GM10248 (cell line): ENCODE measurements at regions not wholly inside any gene's neighbourhood (a gene's known extent, or its start where the extent isn't known, plus 50 kb on each side); places are given as distances from the start of the nearest gene placed in this dataset.

Experiments used
- CTCF ChIA-PET: fragments of 300-600 bp; sonication (Branson Sonifier 250); formaldehyde crosslinking; extraction: SDS; loops from one replicate; lab custom pipeline; 2021; ENCODE audit warnings: antibody characterized with exemption; lab: Yijun Ruan, JAX
- POLR2A ChIA-PET: fragments of 350-650 bp; sonication (Branson Sonifier 250); formaldehyde crosslinking; extraction: SDS; loops from one replicate; lab custom pipeline; 2020; ENCODE audit warnings: antibody characterized with exemption; lab: Yijun Ruan, JAX
- DNase-seq: peaks from one replicate; pipeline ENCODE4 v3.0.0; 2012; ENCODE audit errors: extremely low spot score
- TF ChIP-seq, protein P1 (sequence below): IDR thresholded peaks from 2 replicates; pipeline ENCODE4 v1.5.1; 2012; ENCODE audit warnings: mild to moderate bottlenecking, low read depth; ENCODE audit errors: extremely low read depth, missing control alignments, control extremely low read depth

DNA sequence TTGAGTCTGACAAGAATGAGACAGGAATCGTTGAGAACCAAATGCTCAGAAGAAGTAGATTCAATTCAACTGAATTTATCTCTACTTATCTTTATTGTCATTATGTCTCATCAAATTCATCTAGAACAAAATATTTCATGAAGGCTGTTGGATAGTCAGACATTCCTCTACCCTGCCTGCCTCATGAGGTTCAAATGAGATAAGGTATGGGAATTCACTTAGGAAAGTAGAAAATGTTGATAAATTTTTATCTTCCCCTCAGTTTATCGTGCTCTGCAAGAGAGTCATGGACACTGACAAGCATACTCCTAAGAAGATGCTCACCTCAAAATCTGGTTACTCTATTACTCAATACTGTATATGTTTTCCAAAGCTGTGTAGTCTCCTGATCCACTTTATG, 149.7 kb upstream of the CDIN1 start:
- TF ChIP-seq, protein P1, sequence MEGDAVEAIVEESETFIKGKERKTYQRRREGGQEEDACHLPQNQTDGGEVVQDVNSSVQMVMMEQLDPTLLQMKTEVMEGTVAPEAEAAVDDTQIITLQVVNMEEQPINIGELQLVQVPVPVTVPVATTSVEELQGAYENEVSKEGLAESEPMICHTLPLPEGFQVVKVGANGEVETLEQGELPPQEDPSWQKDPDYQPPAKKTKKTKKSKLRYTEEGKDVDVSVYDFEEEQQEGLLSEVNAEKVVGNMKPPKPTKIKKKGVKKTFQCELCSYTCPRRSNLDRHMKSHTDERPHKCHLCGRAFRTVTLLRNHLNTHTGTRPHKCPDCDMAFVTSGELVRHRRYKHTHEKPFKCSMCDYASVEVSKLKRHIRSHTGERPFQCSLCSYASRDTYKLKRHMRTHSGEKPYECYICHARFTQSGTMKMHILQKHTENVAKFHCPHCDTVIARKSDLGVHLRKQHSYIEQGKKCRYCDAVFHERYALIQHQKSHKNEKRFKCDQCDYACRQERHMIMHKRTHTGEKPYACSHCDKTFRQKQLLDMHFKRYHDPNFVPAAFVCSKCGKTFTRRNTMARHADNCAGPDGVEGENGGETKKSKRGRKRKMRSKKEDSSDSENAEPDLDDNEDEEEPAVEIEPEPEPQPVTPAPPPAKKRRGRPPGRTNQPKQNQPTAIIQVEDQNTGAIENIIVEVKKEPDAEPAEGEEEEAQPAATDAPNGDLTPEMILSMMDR, result no peak
- ChIA-PET CTCF (no interaction called here), POLR2A (no interaction called here)
- no peak for DNase-seq

DNA sequence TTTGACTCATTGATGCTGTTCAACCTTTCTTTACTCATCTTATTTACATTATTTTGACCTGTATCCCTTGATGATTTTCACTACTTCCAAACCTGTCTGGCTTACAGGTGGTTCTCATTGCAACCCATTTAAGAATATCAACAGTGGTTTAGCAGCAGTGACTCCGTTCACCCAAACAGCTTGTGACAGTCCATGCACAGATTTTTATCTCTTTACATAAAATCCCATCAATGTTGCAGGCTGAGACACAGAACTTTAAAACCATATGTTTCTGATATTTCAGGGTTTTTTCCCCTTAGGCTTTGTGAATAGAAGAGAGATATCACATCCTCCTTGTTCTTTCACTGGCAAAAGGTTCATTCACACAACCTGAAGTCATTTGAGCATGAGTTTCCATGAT, 149.1 kb upstream of the CDIN1 start:
- DNase-seq, result no peak
- ChIA-PET CTCF (interaction anchor here (1.0 kb wide), 1 partner anchor 10 kb away, joined by 4 read pairs; no protein-coding TSS in a partner anchor), POLR2A (no interaction called here)
- TF ChIP-seq, protein P1, result no peak

DNA sequence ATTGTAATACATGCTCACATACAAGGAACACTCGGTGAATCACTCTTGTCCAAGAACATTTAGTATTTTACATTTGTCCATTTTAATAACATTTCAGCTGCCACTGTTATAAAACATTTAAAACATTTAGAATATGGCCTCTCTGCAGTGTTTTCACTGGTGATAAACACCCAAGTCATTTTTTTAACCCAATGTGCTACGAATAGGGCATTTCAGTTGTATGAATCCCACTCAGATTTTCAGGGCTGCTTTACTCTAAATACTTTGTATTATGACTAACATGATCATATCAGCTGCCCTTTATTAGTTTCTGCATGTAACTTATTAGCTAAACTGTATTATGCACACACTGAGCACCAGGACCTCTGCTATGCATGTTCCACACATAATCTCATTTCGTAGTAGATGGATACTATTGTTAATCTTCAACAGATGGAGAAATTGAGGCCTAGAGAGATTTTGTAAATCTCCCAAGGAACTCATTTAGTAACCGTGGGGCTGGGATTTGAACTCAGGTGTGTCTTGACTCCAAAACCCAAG, 148.6 kb upstream of the CDIN1 start:
- no peak for DNase-seq
- POLR2A ChIA-PET, result no interaction called here
- TF ChIP-seq, protein P1, result no peak
- CTCF ChIA-PET, result interaction anchor here (1.0 kb wide), 2 partner anchors 9 to 23 kb away, joined by 3 to 4 read pairs; no protein-coding TSS in a partner anchor

DNA sequence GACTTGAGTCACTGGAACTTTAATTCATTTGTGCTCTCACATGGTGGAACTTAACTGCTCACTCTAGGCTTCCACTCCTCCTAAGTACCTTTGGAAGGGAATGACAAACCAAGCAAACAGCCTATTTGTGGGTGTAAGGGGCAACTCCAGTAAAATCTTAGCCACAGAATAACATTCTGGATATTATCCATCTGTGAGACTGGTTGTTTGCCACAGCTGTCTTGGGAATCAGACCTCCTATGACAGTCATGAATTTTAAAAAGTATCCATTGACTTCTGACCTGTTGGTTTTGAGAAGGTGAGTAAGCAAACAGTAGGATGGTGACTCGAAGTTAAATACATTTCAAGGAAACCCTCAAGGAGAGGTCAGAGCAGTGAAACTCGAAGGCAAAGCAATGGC, 147.3 kb upstream of the CDIN1 start:
- TF ChIP-seq, protein P1, result no peak
- ChIA-PET CTCF (no interaction called here), POLR2A (no interaction called here)
- DNase-seq, result no peak

DNA sequence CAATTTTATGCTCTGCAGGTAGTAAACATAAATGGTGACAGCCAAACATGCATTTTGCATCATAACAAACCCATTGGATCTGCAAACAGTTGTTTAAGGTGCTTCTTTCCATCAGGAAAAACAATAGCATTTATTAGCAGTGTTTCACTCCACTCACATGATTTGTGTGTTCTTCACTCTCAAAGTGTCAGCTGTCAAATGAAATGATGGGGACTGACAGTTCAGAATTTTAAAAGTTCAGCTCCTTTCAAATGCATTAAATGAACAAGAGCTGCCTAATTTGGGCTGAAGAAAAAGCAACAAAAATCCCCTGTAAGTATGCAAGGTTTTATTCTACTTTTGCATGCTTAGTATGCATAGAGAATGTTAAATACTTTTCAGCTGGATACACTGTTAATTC, 145.2 kb upstream of the CDIN1 start:
- TF ChIP-seq, protein P1, result no peak
- CTCF ChIA-PET, result interaction anchor here (1.2 kb wide), 1 partner anchor 13 kb away, joined by 3 read pairs; no protein-coding TSS in a partner anchor
- DNase-seq, result no peak
- POLR2A ChIA-PET, result no interaction called here

DNA sequence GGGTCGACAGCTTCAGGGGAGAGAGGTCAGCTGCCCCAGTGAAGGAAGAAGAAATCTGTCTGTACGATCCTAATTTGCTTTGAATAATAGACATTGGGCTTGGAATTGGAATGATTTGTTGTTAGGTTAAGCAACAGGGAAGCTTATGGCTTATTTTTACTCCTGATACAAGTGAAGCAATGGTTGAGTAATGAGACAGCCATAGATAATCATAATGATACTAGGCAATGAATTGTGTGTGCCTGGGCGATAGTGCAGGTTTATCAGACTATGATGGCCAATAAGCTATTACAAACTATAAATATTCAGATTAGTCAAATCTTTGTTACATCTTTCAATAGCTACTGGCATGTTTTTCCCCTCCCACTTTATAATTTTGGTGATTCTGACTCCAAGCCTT, 140.9 kb upstream of the CDIN1 start:
- ChIA-PET POLR2A (no interaction called here), CTCF (no interaction called here)
- no peak for DNase-seq
- TF ChIP-seq, protein P1, result no peak
